ENCODE measurements at regions not wholly inside any gene's neighbourhood (a gene's known extent, or its start where the extent isn't known, plus 50 kb on each side); places are given as distances from the start of the nearest gene placed in this dataset.

DNA sequence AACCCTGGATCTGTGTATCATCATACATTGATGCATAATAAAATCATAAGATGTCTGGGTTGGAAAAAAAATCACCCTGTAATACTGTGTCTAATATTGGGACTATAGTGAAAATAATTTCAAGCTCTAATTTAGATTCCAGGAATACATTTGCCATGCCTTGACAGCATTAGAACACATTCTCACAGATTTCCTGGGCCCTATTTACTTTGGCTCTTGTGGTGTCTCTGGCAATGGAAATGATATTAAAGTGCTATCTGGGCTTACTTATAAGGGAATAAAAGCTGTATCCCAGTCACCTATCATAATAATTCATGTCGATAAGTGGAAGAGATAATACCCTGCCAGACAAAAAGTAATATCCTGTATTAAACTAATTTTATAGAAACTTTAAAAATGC, 472.0 kb downstream of the ZPLD1 start:
- no peaks in the 10 kb centered on the region for H3K9me3 Mint-ChIP-seq (ENCODE audit: unreplicated experiment)
- no peaks in the 10 kb centered on the region for H3K27me3 Mint-ChIP-seq (ENCODE audit: unreplicated experiment)
- TF ChIP-seq, protein P1, sequence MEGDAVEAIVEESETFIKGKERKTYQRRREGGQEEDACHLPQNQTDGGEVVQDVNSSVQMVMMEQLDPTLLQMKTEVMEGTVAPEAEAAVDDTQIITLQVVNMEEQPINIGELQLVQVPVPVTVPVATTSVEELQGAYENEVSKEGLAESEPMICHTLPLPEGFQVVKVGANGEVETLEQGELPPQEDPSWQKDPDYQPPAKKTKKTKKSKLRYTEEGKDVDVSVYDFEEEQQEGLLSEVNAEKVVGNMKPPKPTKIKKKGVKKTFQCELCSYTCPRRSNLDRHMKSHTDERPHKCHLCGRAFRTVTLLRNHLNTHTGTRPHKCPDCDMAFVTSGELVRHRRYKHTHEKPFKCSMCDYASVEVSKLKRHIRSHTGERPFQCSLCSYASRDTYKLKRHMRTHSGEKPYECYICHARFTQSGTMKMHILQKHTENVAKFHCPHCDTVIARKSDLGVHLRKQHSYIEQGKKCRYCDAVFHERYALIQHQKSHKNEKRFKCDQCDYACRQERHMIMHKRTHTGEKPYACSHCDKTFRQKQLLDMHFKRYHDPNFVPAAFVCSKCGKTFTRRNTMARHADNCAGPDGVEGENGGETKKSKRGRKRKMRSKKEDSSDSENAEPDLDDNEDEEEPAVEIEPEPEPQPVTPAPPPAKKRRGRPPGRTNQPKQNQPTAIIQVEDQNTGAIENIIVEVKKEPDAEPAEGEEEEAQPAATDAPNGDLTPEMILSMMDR (IDR thresholded peaks at IDR 0.05; ENCODE audit: partially characterized antibody, unreplicated experiment): no peak
- H3K4me1 Mint-ChIP-seq (ENCODE audit: low read depth, unreplicated experiment): peaks cover 1% of the 10 kb centered on the region
- H3K4me3 Mint-ChIP-seq (ENCODE audit: unreplicated experiment): no peak overlapping the region
- no peaks in the 10 kb centered on the region for H3K36me3 Mint-ChIP-seq (ENCODE audit: unreplicated experiment)
- H3K27ac Mint-ChIP-seq (ENCODE audit: unreplicated experiment): no peak overlapping the region
- DNase-seq: no peak

DNA sequence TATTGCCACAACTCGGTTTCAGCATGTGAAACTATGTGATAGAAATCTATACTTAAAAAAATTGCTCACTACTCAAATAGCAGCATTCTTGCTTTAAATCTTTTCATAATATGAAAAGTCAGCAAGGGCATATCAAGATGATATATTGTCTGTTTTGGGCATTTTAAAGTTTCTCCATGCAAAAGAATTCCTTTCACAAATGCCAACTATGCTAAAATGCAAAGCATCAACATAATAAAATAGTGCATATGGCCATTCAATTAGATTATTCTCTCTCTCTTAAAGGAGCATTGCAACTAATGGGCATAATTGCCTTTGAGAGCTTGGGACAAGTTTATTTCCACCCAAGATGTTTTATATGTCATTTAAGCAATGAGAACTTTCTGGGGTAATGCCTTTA, 475.1 kb downstream of the ZPLD1 start:
- no peak for DNase-seq
- no peak overlapping the region for H3K4me3 Mint-ChIP-seq (ENCODE audit: unreplicated experiment)
- no peaks in the 10 kb centered on the region for H3K27me3 Mint-ChIP-seq (ENCODE audit: unreplicated experiment)
- no peak overlapping the region for H3K27ac Mint-ChIP-seq (ENCODE audit: unreplicated experiment)
- H3K36me3 Mint-ChIP-seq (ENCODE audit: unreplicated experiment): no peaks in the 10 kb centered on the region
- TF ChIP-seq, protein P1 (IDR thresholded peaks at IDR 0.05; ENCODE audit: partially characterized antibody, unreplicated experiment): no peak
- H3K9me3 Mint-ChIP-seq (ENCODE audit: unreplicated experiment): no peaks in the 10 kb centered on the region
- peaks cover 6% of the 10 kb centered on the region for H3K4me1 Mint-ChIP-seq (ENCODE audit: low read depth, unreplicated experiment)

DNA sequence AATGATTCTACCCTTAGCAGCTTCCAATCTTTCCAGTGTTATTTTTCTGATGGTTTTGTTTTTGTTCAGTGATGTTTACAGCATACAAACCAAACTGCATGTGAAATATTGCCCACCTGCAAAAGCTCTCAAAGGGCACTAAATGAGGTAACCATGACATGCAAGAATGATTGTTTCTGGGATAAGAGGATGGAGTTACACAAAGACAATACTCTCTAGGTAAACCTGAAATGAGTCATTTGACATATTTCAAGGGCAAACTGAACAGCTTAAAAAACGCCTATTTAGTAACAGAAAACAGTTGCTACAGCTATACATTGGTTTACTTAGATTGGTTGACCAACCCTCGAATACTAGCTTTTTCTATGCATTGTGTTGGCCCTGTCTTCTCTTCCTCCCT, 481.7 kb downstream of the ZPLD1 start:
- peaks cover 5% of the 10 kb centered on the region for H3K9me3 Mint-ChIP-seq (ENCODE audit: unreplicated experiment)

DNA sequence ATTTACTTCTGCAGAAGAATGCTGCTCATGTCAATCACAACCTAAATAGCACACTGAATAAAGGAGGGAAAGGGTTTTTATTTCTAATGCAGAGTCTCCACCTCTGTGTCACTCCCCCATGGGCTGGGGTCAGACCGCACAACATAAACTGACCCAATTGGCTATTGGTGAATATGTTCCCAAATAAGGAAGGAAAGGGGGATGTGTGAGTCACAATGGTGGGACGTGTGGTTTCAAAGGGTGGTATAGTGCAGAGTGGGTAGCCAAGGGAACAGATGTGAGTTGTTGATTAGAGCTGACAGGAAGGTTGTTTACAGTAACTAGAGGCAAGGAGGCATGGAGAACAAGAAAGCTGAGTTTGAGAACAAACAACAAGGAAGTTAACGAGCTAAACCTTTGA, 491.8 kb downstream of the ZPLD1 start:
- Mint-ChIP-seq H3K27me3 (ENCODE audit: unreplicated experiment) (peaks cover 6% of the 10 kb centered on the region), H3K4me3 (ENCODE audit: unreplicated experiment) (no peak overlapping the region), H3K27ac (ENCODE audit: unreplicated experiment) (no peak overlapping the region), H3K9me3 (ENCODE audit: unreplicated experiment) (peaks cover 4% of the 10 kb centered on the region), H3K4me1 (ENCODE audit: low read depth, unreplicated experiment) (no peaks in the 10 kb centered on the region), H3K36me3 (ENCODE audit: unreplicated experiment) (peaks cover 9% of the 10 kb centered on the region)
- DNase-seq: no peak
- TF ChIP-seq, protein P1 (IDR thresholded peaks at IDR 0.05; ENCODE audit: partially characterized antibody, unreplicated experiment): no peak

More for the DNA sequence above, 481.7 kb downstream of the ZPLD1 start:
- Mint-ChIP-seq H3K27me3 (ENCODE audit: unreplicated experiment) (peaks cover 2% of the 10 kb centered on the region), H3K36me3 (ENCODE audit: unreplicated experiment) (peaks cover 13% of the 10 kb centered on the region), H3K27ac (ENCODE audit: unreplicated experiment) (no peak overlapping the region), H3K4me1 (ENCODE audit: low read depth, unreplicated experiment) (peaks cover 11% of the 10 kb centered on the region), H3K4me3 (ENCODE audit: unreplicated experiment) (no peak overlapping the region)
- TF ChIP-seq, protein P1 (IDR thresholded peaks at IDR 0.05; ENCODE audit: partially characterized antibody, unreplicated experiment): no peak
- no peak for DNase-seq

- H3K27ac Mint-ChIP-seq (ENCODE audit: unreplicated experiment): no peak overlapping the region
- no peak overlapping the region for H3K4me3 Mint-ChIP-seq (ENCODE audit: unreplicated experiment)
- H3K9me3 Mint-ChIP-seq (ENCODE audit: unreplicated experiment): no peaks in the 10 kb centered on the region
- no peaks in the 10 kb centered on the region for H3K4me1 Mint-ChIP-seq (ENCODE audit: low read depth, unreplicated experiment)
- DNase-seq: no peak
- TF ChIP-seq, protein P1 (IDR thresholded peaks at IDR 0.05; ENCODE audit: partially characterized antibody, unreplicated experiment): no peak
- H3K27me3 Mint-ChIP-seq (ENCODE audit: unreplicated experiment): no peaks in the 10 kb centered on the region
- no peaks in the 10 kb centered on the region for H3K36me3 Mint-ChIP-seq (ENCODE audit: unreplicated experiment)
Measured at GRCh38 chr3:102933377-102933776, 498.6 kb downstream of the ZPLD1 start.
